ENCODE measurements at regions not wholly inside any gene's neighbourhood (a gene's known extent, or its start where the extent isn't known, plus 50 kb on each side); places are given as distances from the start of the nearest gene placed in this dataset.

DNA sequence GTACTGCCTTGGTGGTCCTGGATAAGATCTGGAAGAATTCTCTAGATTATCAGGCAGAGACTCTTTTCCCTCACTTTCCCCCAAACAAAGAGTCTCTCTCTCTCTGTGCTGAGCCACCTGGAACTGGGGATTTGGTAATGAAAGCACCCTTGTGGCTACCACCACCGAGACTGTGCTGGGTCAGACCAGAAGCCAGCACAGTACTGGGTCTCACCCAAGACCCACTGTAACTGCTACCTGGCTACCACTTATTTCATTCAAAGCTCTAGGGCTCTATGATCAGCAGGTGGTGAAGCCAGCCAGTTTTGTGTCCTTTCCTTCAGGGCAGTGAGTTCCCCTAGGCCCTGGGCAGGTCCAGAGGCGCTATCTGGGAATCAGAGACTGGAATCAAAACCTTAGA is 269.6 kb upstream of the CWC22 start:
- CTCF ChIA-PET: interaction anchor here (0.6 to 1.2 kb wide), 2 partner anchors 151 to 153 kb away, joined by 3 to 5 read pairs; no protein-coding TSS in a partner anchor
- TF ChIP-seq, protein P1, sequence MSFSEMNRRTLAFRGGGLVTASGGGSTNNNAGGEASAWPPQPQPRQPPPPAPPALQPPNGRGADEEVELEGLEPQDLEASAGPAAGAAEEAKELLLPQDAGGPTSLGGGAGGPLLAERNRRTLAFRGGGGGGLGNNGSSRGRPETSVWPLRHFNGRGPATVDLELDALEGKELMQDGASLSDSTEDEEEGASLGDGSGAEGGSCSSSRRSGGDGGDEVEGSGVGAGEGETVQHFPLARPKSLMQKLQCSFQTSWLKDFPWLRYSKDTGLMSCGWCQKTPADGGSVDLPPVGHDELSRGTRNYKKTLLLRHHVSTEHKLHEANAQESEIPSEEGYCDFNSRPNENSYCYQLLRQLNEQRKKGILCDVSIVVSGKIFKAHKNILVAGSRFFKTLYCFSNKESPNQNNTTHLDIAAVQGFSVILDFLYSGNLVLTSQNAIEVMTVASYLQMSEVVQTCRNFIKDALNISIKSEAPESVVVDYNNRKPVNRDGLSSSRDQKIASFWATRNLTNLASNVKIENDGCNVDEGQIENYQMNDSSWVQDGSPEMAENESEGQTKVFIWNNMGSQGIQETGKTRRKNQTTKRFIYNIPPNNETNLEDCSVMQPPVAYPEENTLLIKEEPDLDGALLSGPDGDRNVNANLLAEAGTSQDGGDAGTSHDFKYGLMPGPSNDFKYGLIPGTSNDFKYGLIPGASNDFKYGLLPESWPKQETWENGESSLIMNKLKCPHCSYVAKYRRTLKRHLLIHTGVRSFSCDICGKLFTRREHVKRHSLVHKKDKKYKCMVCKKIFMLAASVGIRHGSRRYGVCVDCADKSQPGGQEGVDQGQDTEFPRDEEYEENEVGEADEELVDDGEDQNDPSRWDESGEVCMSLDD (tag by site-specific recombination; IDR thresholded peaks at IDR 0.05): no peak
- TF ChIP-seq, protein P2, sequence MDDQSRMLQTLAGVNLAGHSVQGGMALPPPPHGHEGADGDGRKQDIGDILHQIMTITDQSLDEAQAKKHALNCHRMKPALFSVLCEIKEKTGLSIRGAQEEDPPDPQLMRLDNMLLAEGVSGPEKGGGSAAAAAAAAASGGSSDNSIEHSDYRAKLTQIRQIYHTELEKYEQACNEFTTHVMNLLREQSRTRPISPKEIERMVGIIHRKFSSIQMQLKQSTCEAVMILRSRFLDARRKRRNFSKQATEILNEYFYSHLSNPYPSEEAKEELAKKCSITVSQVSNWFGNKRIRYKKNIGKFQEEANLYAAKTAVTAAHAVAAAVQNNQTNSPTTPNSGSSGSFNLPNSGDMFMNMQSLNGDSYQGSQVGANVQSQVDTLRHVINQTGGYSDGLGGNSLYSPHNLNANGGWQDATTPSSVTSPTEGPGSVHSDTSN (CRISPR knock-in tag; IDR thresholded peaks at IDR 0.05): no peak
- TF ChIP-seq TRIM28 (IDR thresholded peaks at IDR 0.05; ENCODE audit: borderline replicate concordance, low read length) (no peak), BCL11B (tag by site-specific recombination; IDR thresholded peaks at IDR 0.05; ENCODE audit: low read depth) (no peak), MYNN (tag by site-specific recombination; IDR thresholded peaks at IDR 0.05; ENCODE audit: borderline replicate concordance) (no peak), WT1 (tag by site-specific recombination; IDR thresholded peaks at IDR 0.05) (no peak), ZNF521 (tag by site-specific recombination; IDR thresholded peaks at IDR 0.05) (no peak), SCRT2 (tag by site-specific recombination; IDR thresholded peaks at IDR 0.05) (no peak), KLF10 (tag by site-specific recombination; IDR thresholded peaks at IDR 0.05) (no peak), ZBTB48 (tag by site-specific recombination; IDR thresholded peaks at IDR 0.05) (no peak), GFI1B (tag by site-specific recombination; IDR thresholded peaks at IDR 0.05) (no peak), HOXC10 (CRISPR knock-in tag; IDR thresholded peaks at IDR 0.05) (no peak), ZBTB21 (tag by site-specific recombination; IDR thresholded peaks at IDR 0.05) (no peak), ZNF571 (tag by site-specific recombination; IDR thresholded peaks at IDR 0.05) (no peak), ZNF747 (tag by site-specific recombination; IDR thresholded peaks at IDR 0.05) (no peak), ZNF24 (tag by site-specific recombination; IDR thresholded peaks at IDR 0.05) (no peak), ZNF112 (tag by site-specific recombination; IDR thresholded peaks at IDR 0.05) (no peak), ZNF211 (tag by site-specific recombination; IDR thresholded peaks at IDR 0.05; ENCODE audit: low read depth) (no peak)
- TF ChIP-seq, protein P3, sequence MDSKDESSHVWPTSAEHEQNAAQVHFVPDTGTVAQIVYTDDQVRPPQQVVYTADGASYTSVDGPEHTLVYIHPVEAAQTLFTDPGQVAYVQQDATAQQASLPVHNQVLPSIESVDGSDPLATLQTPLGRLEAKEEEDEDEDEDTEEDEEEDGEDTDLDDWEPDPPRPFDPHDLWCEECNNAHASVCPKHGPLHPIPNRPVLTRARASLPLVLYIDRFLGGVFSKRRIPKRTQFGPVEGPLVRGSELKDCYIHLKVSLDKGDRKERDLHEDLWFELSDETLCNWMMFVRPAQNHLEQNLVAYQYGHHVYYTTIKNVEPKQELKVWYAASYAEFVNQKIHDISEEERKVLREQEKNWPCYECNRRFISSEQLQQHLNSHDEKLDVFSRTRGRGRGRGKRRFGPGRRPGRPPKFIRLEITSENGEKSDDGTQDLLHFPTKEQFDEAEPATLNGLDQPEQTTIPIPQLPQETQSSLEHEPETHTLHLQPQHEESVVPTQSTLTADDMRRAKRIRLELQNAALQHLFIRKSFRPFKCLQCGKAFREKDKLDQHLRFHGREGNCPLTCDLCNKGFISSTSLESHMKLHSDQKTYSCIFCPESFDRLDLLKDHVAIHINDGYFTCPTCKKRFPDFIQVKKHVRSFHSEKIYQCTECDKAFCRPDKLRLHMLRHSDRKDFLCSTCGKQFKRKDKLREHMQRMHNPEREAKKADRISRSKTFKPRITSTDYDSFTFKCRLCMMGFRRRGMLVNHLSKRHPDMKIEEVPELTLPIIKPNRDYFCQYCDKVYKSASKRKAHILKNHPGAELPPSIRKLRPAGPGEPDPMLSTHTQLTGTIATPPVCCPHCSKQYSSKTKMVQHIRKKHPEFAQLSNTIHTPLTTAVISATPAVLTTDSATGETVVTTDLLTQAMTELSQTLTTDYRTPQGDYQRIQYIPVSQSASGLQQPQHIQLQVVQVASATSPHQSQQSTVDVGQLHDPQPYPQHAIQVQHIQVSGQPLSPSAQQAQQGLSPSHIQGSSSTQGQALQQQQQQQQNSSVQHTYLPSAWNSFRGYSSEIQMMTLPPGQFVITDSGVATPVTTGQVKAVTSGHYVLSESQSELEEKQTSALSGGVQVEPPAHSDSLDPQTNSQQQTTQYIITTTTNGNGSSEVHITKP (tag by site-specific recombination; IDR thresholded peaks at IDR 0.05): no peak
- POLR2A ChIA-PET: no interaction called here
- Histone ChIP-seq H3K36me3 (ENCODE audit: control insufficient read depth in 2 of 2, insufficient read depth in 1 of 2, low read length in 2 of 2) (no peaks in the 10 kb centered on the region), H3K27ac (ENCODE audit: extremely low read depth, low read depth, low read length) (no peak overlapping the region), H3K4me3 (ENCODE audit: low read depth, low read length) (no peak overlapping the region), H3K4me1 (ENCODE audit: control insufficient read depth, insufficient read depth, low read length) (no peaks in the 10 kb centered on the region), H3K9me3 (ENCODE audit: control insufficient read depth, insufficient read depth, low read depth, low read length) (no peaks in the 10 kb centered on the region)

DNA sequence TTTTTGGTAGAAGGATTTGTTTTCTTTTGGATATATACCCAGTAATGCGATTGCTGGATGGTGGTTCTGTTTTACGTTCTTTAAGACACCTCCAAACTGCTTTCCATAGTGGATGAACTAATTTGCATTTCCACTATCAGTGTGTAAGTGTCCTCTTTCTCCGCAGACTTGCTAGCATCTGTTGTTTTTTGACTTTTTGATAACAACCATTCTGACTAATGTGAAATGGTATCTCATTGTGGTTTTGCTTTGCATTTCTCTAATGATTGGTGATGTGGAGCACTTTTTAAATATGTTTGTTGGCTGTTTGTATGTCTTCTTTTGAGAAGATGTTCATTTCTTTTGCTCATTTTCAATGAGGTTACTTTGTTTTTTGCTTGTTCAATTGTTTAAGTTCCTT is 260.9 kb upstream of the CWC22 start:
- Histone ChIP-seq H3K4me3 (ENCODE audit: low read depth, low read length) (no peak overlapping the region), H3K36me3 (ENCODE audit: control insufficient read depth in 2 of 2, insufficient read depth in 1 of 2, low read length in 2 of 2) (no peaks in the 10 kb centered on the region), H3K4me1 (ENCODE audit: control insufficient read depth, insufficient read depth, low read length) (no peaks in the 10 kb centered on the region), H3K27ac (ENCODE audit: extremely low read depth, low read depth, low read length) (no peak overlapping the region), H3K9me3 (ENCODE audit: control insufficient read depth, insufficient read depth, low read depth, low read length) (no peaks in the 10 kb centered on the region)
- TF ChIP-seq SETDB1 (IDR thresholded peaks at IDR 0.05; ENCODE audit: insufficient read length, low read length) (no peak), ZNF114 (tag by site-specific recombination; IDR thresholded peaks at IDR 0.05) (no peak), ZNF501 (tag by site-specific recombination; IDR thresholded peaks at IDR 0.05) (no peak), SP3 (tag by site-specific recombination; IDR thresholded peaks at IDR 0.05) (no peak), ZNF768 (tag by site-specific recombination; IDR thresholded peaks at IDR 0.05) (no peak), ZNF561 (tag by site-specific recombination; IDR thresholded peaks at IDR 0.05; ENCODE audit: borderline replicate concordance) (no peak), ZNF248 (tag by site-specific recombination; IDR thresholded peaks at IDR 0.05) (no peak)
- TF ChIP-seq, protein P4, sequence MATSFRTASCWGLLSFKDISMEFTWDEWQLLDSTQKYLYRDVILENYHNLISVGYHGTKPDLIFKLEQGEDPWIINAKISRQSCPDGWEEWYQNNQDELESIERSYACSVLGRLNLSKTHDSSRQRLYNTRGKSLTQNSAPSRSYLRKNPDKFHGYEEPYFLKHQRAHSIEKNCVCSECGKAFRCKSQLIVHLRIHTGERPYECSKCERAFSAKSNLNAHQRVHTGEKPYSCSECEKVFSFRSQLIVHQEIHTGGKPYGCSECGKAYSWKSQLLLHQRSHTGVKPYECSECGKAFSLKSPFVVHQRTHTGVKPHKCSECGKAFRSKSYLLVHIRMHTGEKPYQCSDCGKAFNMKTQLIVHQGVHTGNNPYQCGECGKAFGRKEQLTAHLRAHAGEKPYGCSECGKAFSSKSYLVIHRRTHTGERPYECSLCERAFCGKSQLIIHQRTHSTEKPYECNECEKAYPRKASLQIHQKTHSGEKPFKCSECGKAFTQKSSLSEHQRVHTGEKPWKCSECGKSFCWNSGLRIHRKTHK (tag by site-specific recombination; IDR thresholded peaks at IDR 0.05): no peak
- ChIA-PET POLR2A (no interaction called here), CTCF (no interaction called here)
